Globus pallidus (tissue), 1 donor: ENCODE measurements at regions not wholly inside any gene's neighbourhood (a gene's known extent, or its start where the extent isn't known, plus 50 kb on each side); places are given as distances from the start of the nearest gene placed in this dataset.

Experiments
- DNase-seq: peaks from one replicate; pipeline ENCODE4 v3.0.0-alpha.2; 2015; ENCODE audit warnings: low spot score

DNA sequence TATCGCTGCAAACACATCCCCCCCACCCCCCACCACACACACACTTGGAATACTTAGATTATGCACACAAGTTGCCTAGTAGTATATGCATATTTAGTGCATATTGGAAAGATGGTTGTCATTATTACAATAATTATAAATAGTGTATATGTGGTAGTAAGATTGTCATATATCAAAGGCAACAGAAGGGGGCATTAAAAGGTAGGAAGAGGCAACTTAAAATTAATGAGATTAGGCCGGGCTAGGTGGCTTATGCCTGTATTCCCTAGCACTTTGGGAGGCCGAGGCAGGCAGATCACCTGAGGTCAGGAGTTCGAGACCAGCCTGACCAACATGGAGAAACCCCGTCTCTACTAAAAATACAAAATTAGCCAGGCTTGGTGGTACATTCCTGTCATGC, 52.1 kb downstream of the GSC start:
- no peak for DNase-seq

DNA sequence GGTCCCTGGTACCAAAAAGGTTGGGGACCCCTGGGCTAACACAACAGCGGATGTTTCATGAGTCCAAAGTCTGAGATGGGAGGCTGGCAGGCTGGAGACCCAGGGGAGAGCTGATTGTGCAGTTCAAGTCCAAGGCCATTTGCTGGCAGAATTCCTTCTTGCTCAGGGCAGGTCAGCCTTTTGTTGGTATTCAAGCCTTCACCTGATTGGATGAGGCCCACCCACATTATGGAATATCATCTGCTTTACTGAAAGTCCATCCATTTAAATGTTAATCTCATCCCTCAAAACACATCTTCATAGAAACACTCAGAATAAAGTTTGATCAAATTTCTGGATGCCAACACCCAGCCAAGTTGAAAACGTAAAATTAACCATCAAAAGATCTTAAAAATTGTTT, 52.9 kb downstream of the GSC start:
- DNase-seq: no peak

DNA sequence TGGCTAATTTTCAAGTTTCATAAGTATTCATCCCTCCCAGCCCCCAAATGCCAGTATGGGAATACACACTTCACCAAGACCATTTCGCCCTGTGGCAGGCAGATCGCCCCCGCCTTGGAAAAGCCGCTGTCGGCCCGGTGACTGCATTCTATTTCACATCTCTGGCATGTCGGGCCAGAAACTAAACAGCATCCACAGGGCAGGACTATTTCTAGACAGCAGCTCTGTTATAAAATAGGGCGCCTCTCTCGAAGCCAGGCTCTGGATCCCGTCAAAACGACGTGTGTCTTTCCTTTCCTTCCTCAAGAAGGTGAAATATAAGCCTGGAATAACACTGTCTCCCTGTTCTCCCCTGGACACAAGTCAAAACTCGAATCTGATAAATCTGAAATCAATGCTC, 56.8 kb downstream of the GSC start:
- DNase-seq: no peak

DNA sequence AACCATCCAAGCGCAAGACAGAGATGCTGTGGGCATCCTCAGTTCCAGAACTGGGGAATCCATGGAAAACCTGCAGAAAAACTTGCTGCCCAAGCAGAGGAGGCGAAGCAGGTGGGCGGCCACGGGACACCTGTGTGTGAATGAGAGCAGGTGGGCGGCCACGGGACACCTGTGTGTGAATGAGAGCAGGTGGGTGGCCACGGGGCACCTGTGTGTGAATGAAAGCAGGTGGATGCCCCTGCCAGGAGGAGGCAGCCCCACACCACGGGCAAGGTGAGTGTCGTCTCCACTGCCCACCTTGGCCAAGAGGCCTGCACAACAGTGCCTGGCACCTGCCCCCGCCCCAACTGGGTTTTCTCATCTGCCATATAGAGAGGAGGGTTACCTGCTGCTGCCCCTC, 59.2 kb downstream of the GSC start:
- no peak for DNase-seq

DNA sequence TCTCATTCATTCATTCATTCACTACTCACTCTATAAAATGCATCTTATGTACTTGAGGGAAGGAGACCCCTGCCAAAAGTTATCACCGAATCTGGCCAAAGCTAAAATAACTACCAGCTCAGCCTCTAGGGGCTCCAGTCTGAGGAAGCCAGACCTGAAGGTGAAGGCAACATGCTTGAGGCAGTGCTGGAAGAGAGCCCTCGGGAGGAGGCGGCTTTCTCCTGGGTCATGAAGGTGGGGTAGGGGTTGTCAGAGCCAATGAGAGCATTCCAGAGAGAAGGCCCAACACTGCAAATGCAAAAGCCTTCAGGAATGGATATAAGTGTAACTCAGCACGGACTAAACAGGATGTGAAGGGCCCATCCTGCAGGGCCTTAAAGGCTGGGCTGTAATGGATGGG, 62.4 kb downstream of the GSC start:
- no peak for DNase-seq

DNA sequence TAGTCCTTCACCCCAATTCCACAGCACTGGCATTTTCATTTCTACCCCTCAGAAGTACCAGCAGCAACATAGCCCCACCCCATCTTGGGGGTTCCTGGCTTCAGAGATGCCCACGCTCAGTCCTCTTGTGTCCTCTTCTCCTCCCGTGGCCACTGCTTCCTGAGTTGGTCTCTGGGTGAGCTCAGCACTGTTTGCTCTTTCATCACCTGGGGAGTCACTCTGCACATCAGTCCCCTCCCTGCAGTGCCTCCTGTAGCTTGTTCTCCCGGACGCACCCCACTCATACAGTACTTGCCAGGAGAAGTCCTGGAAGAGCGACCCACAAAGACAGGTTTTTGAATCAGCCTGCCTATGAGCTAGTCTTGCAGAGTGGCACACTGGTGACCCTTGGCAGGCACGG, 63.8 kb downstream of the GSC start:
- DNase-seq: no peak

DNA sequence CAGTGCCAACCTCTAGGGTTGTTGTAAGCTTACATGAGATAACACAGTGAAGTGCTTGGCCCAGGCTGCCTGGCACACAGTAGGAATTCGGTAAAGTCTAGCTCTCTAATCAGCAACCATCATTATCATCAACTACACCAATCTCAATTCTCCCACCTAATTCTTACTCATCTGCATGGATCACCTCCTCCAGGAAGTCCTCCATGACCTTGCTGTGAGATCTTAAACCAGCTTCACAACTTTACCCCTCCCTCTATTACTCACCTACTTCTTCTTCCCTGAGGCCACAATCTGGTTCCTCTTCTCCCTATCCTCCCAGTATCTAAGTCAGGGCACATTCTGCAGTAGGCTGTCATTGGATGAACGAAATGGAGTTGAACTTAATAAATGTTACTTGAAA, 67.3 kb downstream of the GSC start:
- no peak for DNase-seq

DNA sequence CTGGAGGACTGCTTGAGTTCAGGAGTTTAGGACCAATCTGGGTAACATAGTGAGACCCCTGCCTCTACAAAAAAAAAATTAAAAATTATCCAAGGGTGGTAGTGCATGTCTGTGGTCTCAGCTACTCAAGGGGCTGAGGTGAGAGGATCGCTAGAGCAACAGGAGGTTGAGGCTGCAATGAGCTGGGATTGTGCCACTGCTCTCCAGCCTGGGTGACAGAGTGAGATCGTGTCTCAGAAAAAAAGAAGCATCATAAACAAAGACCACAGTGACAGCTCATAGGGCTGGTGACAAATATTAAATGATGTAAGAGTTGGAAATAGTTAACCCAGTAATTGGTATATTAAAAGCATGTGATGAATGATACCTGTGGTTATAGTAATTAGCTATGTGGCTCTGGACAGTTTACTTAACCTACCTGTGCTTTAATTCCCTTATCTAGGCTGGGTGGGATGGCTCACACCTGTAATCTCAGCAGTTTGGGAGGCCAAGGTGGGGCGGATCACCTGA, 68.0 kb downstream of the GSC start:
- no peak for DNase-seq

DNA sequence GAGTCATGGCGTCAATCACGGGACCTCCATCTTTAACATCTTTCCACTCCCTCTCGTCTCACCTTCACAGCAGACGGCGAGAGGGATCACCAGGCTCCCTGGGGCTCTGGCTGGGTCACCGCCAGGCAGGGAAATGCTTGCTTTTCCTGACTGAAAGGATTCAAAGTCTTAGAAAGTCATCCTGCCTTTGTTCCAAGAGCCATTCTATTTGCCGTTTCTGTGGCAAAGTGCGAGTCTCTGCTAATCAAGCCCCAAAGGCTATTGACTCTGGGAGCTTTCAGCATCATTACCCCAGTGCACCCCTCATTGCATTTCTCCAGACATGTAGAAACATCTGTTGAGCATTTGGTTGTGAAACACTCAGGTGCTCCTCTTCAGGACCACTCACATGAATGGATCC, 69.6 kb downstream of the GSC start:
- DNase-seq: no peak

DNA sequence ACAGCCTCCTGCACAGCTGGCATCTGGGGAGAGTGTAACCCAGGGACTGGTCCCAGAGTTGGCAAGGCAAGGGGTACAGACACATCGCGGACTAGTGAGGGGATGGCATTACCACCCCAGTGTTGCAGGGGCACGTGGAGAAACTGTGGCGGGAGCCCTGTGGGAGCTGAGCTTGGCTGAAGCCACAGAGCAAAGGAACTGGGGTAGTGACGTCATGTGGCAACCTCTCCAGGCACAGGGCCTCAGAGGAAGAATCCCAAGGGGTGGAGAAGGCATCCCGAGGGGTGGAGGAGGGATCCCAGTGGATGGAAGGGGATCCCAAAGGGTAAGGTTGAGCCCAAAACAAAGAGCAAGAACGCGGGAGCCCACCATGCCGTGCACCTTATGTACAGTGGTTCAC, 70.1 kb downstream of the GSC start:
- no peak for DNase-seq

DNA sequence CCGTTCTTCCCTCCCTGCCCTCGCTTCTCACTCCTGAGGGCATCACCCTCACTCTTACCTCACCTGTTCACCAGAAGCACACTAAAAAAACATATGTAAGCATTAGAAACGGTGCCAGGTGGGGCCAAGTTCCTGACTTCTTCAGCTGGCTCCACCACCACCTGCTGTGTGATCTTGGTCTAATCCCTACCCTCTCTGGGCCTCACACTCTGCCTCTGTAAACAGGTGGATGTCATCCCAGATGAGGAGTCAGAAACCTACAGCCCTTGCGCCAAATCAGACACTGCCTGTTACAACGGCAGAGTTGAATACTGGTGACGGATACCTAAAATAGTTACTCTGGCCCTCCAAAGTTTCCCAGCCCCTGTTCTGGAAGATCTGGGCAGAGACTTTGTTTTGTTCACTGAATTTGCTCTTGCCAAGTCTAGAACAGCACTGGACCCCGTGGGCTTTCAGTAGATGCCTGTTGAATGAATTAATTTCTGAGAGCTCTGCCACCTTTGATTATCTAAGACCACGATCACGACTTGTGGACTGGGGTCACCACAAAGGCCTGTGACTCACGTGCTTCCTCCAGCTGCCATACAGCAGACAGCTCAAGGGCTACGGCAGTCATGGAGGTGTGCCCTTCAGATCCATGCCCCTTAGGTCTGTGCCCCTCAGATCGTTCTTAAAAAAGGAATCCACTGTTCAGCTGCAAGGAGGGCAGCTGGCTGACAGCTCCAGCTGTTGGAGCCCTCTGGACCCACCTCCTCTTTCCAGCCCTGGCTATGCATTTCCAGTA, 71.9 kb downstream of the GSC start:
- DNase-seq: no peak

DNA sequence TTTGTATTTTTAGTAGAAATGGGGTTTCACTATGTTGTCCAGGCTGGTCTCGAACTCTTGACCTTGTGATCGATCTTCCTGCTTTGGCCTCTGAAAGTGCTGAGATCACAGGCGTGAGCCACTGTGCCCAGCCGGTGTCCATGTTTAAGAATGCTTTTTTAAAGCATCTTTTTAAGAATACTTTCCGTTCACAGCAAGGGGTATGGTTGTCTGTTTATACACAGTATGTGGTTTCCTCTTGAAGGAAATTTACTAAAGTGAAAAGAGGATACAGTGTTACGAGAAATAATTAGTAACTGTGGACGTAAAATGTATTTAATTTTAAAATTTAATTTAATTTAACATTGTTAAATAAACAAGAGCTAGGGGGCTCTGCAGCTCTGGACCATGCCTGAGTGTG, 73.4 kb downstream of the GSC start:
- DNase-seq: no peak

DNA sequence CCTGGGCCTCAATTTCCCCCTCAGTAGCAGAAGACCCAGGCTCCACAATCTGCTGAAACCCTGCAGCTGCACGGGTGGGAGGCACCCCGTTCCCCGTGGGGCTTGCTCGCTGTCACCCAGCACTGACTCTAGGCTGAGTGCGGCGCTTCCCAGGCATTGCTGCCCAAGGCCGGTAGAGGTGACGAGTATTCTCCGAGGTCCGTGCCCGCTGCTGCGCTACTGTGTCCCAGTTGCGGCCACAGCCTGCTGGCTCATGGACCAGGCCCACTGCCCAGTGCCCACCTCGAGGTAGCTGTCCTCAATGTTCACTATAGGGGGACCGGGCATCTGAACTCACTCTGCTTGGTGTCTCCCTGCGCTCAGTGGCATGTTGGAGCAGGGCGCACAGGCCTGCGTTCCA, 74.7 kb downstream of the GSC start:
- no peak for DNase-seq

DNA sequence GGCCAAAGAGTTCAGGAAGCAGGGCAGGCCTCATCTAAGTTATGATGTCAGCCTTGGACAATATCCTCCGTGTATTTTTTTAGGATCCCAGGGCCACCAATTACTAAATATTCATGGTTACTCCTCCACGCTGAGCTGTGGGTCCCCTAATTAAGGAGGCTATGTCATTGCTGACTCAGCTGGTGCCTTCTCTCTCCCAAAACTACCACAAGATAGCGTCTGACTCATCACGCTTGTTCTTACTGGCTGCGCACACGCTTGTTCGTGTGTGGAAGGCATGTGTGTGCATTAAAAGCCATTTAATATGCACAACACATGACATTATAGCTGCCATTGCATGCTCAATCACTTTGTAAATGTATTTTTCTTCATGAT, 78.3 kb downstream of the GSC start:
- no peak for DNase-seq

DNA sequence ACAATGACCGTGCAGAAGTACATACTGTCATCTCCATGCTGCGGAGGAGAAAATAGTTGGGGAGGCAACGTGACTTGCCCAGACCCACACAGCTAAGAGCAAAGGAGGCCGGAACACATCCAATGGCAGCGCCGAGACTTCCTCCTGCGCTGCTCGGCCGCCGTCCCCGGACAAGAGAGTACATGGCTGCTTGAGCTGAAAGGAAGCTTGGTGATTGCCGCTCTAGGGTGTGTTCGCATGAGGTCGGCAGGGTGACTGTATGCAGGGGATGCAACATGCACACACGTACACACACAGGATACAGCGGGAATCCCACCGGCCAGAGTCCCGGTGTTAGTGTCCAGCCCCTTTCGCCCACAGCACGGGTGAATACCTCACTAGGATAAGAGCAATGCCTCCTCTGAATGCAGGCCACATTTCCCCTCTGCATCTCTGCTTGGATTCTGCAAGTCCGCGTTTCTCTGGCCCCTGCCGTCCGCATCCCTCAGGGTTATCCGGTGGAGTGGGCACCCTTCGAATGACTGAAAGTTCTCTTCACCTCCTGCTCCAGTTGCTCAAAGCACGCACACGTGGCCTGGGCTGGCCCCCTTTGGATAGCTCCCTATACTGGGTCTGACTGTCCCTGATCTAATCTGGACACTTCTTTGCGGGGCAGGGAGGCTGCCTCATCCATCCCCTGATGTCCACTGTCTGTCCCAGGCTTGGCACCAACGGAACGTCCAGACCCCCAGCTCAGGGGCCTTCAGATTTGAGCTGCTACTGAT, 78.8 kb downstream of the GSC start:
- no peak for DNase-seq

DNA sequence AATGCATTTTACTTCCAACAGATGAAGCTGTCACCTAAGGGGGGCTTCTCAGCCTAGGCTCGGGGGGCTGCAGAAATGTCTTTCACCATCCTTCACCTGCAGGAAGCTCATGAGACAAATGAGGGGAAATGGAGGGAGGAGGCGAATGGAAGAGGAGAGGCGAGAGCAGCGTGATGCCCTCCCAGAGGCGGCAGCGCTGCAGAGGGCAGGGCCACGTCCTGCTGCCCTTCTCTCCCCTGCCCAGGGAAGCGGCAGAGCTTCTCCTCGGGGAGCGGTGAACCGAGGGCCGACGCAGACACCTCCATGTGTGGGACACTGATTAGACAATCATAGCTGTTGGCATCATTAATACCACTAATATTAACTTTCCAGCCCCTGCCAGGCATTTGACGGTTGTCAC, 78.3 kb downstream of the SERPINA3 start:
- DNase-seq: no peak

DNA sequence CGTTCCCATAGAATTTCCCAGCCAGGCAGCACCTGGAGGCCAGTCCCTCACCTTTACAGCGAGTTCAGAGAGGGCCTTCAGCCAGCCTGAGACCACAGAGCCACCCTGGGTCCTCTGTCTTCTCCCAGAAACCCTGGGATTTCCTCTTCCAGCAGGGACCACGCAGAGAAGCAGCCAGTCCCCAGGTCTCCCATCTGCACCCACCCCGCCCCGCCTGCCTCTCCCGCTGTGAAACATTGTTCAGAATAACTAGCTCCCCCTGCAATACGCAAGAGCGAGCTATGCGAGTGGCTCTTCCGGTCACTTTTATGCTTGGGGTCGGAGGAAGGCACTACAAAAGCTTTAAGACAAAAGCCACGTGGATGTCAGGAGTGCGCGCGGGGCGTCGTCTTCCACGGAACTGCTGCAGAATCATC, 77.8 kb downstream of the SERPINA3 start:
- no peak for DNase-seq

DNA sequence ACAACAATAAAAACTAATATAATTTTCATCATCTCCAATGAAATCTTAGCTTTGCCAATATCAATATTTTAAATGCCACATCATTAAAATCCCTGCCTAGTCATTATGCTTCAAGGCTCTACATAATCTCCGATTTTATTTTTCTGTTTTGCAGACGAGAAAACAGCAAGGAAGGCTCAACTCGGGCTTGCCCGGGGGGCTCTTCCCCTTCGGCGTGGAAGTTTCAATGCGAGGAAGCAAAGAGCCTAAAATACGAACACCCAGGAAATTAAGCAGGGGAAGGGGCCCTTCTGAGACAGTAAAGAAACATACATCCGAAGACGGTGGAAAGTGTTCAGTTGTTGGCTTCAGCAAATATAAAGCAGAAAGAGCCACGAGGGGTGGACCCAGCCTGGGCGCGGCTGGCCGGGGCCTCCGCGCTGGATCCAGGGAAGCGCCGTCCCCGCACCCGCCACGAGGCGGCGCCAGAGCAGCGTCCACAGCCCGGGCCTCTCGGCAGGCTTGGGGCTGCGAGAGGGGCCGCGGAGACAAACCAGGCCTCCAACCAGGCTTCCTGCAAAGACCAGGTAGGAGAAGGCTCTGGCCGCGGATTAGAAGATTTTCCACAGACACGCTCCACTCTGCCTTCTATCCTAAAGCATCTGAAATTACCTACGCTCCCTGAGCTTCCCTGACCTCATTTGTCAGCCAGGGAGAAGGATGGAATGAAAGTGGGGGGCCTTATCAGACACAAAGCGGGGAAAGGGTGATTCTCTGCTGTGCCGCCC, 77.2 kb downstream of the SERPINA3 start:
- DNase-seq: peak; percentile 41

DNA sequence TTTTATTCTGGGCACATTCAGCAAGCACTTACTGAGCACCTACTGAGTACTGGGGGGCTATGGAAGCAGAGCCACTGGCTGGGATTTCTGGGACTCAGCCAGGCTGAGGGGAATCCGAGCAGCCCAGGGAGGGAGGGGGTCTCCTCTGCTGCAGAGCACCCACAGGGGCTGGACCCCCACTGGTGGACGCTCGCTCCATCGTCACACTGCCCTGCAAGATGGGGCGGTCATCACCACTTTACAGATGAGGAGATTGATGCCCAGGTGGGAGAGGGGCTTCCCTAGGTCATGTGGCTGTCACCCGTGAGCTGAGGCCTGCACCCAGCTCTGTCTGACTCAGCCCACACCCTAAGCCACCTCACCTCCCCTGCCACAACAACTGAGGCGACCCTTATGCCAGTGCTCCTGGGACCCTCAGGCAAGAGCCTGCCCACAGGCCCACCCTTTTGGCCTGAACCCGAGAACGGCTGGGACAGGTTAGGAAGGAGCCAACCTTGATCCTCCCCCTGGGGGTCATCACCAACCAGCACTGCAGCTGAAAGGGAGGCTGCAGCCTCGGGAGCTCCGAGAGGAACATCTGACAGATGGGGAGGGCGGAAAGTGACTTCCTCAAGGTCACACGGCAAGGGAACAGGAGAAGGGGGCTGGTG, 74.4 kb downstream of the SERPINA3 start:
- no peak for DNase-seq

DNA sequence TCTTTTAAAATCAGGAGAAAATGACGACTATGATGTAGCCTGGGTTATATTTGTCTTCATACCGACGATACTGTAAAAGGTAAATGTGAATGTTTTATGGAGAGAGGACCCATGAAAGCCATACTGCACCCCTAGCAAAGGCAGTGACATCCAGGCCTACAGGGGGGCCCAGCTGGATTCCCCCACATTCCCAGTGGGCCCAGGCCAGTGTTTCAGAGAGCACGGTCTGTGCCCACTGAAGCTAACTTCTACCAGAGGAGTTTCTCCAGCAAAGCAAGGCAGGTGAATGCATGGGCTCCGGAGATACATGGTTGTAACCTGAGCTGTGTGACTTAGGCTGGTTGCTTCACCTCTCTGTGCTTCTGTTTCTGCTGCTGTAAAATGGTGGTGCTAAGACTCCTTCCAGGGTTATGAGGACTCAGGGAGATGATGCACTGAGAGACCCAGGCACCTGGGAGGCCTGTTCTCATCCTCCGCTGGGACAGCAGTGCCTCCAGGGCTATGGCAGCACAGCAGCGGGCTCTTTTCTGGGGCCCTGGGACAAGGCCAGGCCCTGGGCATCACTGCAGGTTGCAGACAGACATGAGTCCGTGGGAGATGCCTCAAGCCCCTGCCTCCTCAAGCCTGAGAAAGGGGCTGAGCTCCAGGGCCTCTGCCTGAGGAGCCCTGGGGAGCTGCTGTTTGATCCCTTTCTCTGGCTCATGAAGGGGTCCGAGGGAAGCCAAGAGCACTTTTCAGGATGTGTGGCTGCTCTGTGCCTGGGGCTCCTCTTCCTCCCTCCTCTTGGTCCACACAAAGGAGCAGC, 73.7 kb downstream of the SERPINA3 start:
- no peak for DNase-seq

DNA sequence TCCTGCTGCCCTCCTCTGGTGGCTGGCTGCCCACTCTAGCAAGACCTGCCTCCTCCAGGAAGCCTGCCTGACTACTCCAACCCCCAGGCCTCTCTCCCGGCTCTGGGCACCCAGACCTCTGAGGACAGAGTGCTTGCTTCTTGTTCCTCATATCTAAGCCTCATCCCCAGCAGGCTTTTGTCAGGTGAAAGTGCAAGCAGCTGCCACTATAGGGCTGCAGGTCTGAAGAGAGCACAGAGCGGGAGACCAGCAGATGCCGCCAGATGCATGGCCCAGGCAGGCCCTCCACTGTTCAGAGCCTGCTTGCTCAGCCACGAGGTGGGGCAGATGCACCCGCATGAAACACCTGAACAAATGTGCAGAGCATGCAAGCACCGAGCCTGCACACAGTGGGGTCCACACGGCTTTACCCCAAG, 73.0 kb downstream of the SERPINA3 start:
- no peak for DNase-seq
